Neuronal stem cell (in vitro differentiated cells): ENCODE measurements at regions not wholly inside any gene's neighbourhood (a gene's known extent, or its start where the extent isn't known, plus 50 kb on each side); places are given as distances from the start of the nearest gene placed in this dataset.
"Not testable (repeated sequence)": the region's sequence is repeated elsewhere in the genome, so short reads cannot be mapped to it uniquely, and the experiment has no call there.

ENCODE experiments used
- DNase-seq: peaks from one replicate; pipeline ENCODE4 v3.0.0-alpha.2; 2013; ENCODE audit warnings: low spot score
- H2AFZ ChIP-seq: one replicate; pipeline ENCODE4 v1.6.1; 2013; ENCODE audit warnings: mild to moderate bottlenecking, low read length, inconsistent platforms
- H2AK5ac ChIP-seq: 2 replicates; pipeline ENCODE4 v1.6.1; 2013; ENCODE audit warnings: low read depth, mild to moderate bottlenecking, inconsistent platforms, low read length, moderate library complexity, mixed read lengths
- H2BK120ac ChIP-seq: 2 replicates; pipeline ENCODE4 v1.6.1; 2013; ENCODE audit warnings: low read depth, mild to moderate bottlenecking, inconsistent platforms, low read length, moderate library complexity, mixed read lengths
- H2BK12ac ChIP-seq: one replicate; pipeline ENCODE4 v1.6.1; 2013; ENCODE audit warnings: low read length, inconsistent platforms
- H2BK15ac ChIP-seq: 2 replicates; pipeline ENCODE4 v1.6.1; 2013; ENCODE audit warnings: mild to moderate bottlenecking, low read length, inconsistent platforms, mixed read lengths
- H2BK5ac ChIP-seq: one replicate; pipeline ENCODE4 v1.6.1; 2013; ENCODE audit warnings: inconsistent platforms, mild to moderate bottlenecking, low read length, moderate library complexity
- H3K14ac ChIP-seq: one replicate; pipeline ENCODE4 v1.6.1; 2013; ENCODE audit warnings: low read length, inconsistent platforms
- H3K18ac ChIP-seq: 2 replicates; pipeline ENCODE4 v1.6.1; 2013; ENCODE audit warnings: low read length, inconsistent platforms
- H3K23ac ChIP-seq: 2 replicates; pipeline ENCODE4 v1.6.1; 2013; ENCODE audit warnings: low read depth, mild to moderate bottlenecking, mixed read lengths, low read length, inconsistent platforms; ENCODE audit not compliant: poor library complexity
- H3K27ac ChIP-seq: replicated peaks from 3 replicates; pipeline ENCODE4 v1.5.1; 2013; ENCODE audit warnings: low read length, inconsistent platforms
- H3K27me3 ChIP-seq, 3 experiments: 2 replicates each; pipeline ENCODE4 v1.6.1; 2013; ENCODE audit warnings: low read length in 3 of 3, mild to moderate bottlenecking in 2 of 3, inconsistent platforms in 1 of 3, low read depth in 1 of 3, mixed read lengths in 1 of 3, moderate library complexity in 1 of 3; ENCODE audit not compliant: control insufficient read depth in 3 of 3, insufficient read depth in 3 of 3
- H3K36me3 ChIP-seq, 2 donors: replicated peaks in 1 of 2; 2 replicates each; pipeline ENCODE4 v1.6.1; 2013; ENCODE audit warnings: low read length in 2 of 2; ENCODE audit not compliant: control insufficient read depth in 2 of 2, insufficient read depth in 2 of 2
- H3K4ac ChIP-seq: 2 replicates; pipeline ENCODE4 v1.6.1; 2013; ENCODE audit warnings: inconsistent platforms, mild to moderate bottlenecking, low read length, moderate library complexity
- H3K4me1 ChIP-seq, 2 donors: 1 replicate in 1 of 2; 2 replicates in 1 of 2; pipeline ENCODE4 v1.6.1; 2013; ENCODE audit warnings: low read length in 2 of 2, low read depth in 1 of 2; ENCODE audit not compliant: control insufficient read depth in 2 of 2, insufficient read depth in 1 of 2
- H3K4me2 ChIP-seq: one replicate; pipeline ENCODE4 v1.6.1; 2013; ENCODE audit warnings: mild to moderate bottlenecking, low read length, inconsistent platforms; ENCODE audit not compliant: insufficient read depth, poor library complexity, severe bottlenecking
- H3K4me3 ChIP-seq, 2 donors: 2 replicates each; pipeline ENCODE4 v1.5.1; 2013; ENCODE audit warnings: low read length in 2 of 2, mild to moderate bottlenecking in 2 of 2, inconsistent platforms in 1 of 2, moderate library complexity in 1 of 2
- H3K79me1 ChIP-seq: one replicate; pipeline ENCODE4 v1.6.1; 2013; ENCODE audit warnings: low read depth, mild to moderate bottlenecking, inconsistent platforms, low read length, moderate library complexity
- H3K9ac ChIP-seq: one replicate; pipeline ENCODE4 v1.6.1; 2013; ENCODE audit warnings: mild to moderate bottlenecking, low read depth, low read length, inconsistent platforms; ENCODE audit not compliant: poor library complexity
- H3K9me3 ChIP-seq, 2 donors: replicated peaks in 1 of 2; 2 replicates each; pipeline versions ENCODE3 to v1.6.1; 2013; ENCODE audit warnings: low read length in 2 of 2, mild to moderate bottlenecking in 2 of 2, inconsistent platforms in 1 of 2, low read depth in 1 of 2, mixed read lengths in 1 of 2, moderate library complexity in 1 of 2; ENCODE audit not compliant: control insufficient read depth in 2 of 2, insufficient read depth in 1 of 2
- H4K8ac ChIP-seq: one replicate; pipeline ENCODE4 v1.6.1; 2013; ENCODE audit warnings: low read depth, mild to moderate bottlenecking, inconsistent platforms, low read length, moderate library complexity
- H4K91ac ChIP-seq: one replicate; pipeline ENCODE4 v1.6.1; 2013; ENCODE audit warnings: low read length, low read depth, mild to moderate bottlenecking, inconsistent platforms; ENCODE audit not compliant: poor library complexity
- WGBS, 2 donors: extraction: QIAGEN DNeasy Blood & Tissue Kit; methylation state at CpG; one replicate each; pipeline ENCODE4 v1.1.7; 2013; ENCODE audit warnings: missing lambda C conversion rate in 2 of 2, mixed read lengths in 1 of 2; ENCODE audit not compliant: insufficient read length in 2 of 2, insufficient replicate concordance in 1 of 2; ENCODE audit errors: extremely low coverage in 2 of 2; 5-methylcytosine and 5-hydroxymethylcytosine counted together

DNA sequence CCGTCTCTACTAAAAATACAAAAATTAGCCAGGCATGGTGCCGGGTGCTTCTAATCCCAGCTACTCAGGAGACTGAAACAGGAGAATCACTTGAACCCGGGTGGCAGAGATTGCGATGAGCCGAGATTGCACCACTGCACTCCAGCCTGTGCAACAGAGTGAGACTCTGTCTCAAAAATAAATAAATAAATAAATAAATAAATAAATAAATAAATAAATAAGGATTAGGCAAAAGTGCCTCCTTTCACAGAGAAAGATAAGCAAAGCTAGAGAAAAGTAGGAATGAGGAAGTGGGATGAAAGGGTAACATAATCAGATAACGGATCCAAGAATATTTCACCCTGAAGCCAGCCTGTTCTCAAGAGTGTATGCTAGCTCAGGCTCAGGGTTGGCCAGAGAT, 869.6 kb upstream of the AUTS2 start:
- H3K4me3 ChIP-seq, H2AK5ac ChIP-seq, H3K9me3 ChIP-seq, H2AFZ ChIP-seq, H2BK15ac ChIP-seq, H3K9ac ChIP-seq, H2BK5ac ChIP-seq, H3K27ac ChIP-seq, H3K27me3 ChIP-seq, H3K4me1 ChIP-seq, H2BK12ac ChIP-seq, H3K18ac ChIP-seq, H4K8ac ChIP-seq, H3K4me2 ChIP-seq, H4K91ac ChIP-seq, H2BK120ac ChIP-seq, DNase-seq, H3K14ac ChIP-seq, H3K4ac ChIP-seq, H3K23ac ChIP-seq, H3K79me1 ChIP-seq, H3K36me3 ChIP-seq: not testable (repeated sequence)
- whole genome bisulfite sequencing, 2 donors = no CpG with 5 or more reads among the region's 6 CpGs

DNA sequence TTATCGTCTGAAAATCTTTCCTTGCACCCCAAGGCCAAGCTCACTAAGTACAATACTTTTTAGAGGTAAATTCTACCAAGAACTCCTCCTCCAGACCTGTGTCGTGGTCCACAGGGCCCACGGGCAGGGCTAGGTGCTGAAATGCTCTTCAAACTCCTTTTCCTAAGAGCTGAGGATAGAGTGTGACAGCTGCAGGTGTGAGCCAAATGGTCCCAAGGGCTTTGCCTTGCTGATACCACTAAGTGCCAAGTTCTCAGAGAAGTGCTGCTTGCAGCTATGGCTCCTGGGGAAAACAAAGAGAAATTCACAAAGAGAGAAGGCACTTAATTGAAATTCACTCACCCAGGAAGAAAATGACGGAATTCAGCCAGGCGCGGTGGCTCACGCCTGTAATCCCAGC, 868.9 kb upstream of the AUTS2 start:
- Histone ChIP-seq H3K36me3 (no peaks in the 10 kb centered on the region), H3K23ac (no peak overlapping the region), H2AFZ (no peak overlapping the region), H3K4me2 (no peak overlapping the region), H4K8ac (no peak overlapping the region), H3K27ac (no peak overlapping the region), H3K79me1 (no peaks in the 10 kb centered on the region), H3K27me3 (no peaks in the 10 kb centered on the region), H4K91ac (no peak overlapping the region), H2BK120ac (no peak overlapping the region), H3K4me3 (no peak overlapping the region), H2BK15ac (no peak overlapping the region), H3K9me3 (no peaks in the 10 kb centered on the region), H3K14ac (no peak overlapping the region), H3K4ac (no peak overlapping the region), H3K4me1 (peaks cover 0 to 1% of the 10 kb centered on the region in 2 donors), H2BK12ac (no peak overlapping the region), H3K9ac (no peak overlapping the region), H3K18ac (no peak overlapping the region), H2AK5ac (no peak overlapping the region), H2BK5ac (no peak overlapping the region)
- DNase-seq = no peak
- WGBS, 2 donors = no CpG with 5 or more reads among the region's 7 CpGs

DNA sequence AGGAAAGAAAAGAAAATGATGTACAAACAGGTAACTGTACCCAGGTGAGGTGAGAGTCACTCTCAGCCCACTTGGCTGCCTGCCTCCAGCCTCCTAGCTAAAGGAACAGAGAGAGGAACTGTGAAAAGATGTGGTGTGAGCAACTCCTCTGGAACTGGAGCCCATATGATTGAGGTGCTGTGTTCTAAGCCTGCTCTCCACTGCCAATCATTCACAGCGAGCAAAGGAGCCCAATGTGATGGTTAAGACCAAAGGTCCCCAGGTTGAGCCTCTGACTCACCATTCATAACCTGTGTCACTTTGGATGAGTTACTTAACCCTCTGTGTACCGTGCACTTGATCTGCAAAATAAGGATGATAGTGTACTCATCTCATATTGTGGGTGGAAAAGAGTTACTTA, 868.1 kb upstream of the AUTS2 start:
- no CpG with 5 or more reads among the region's 2 CpGs for WGBS, 2 donors
- H3K27ac ChIP-seq = no peak overlapping the region
- H3K4me1 ChIP-seq = peaks cover 0 to 1% of the 10 kb centered on the region in 2 donors
- no peak overlapping the region for H2BK5ac ChIP-seq
- no peak overlapping the region for H3K4me2 ChIP-seq
- H2BK120ac ChIP-seq = no peak overlapping the region
- no peaks in the 10 kb centered on the region for H3K27me3 ChIP-seq
- H3K9ac ChIP-seq = no peak overlapping the region
- H3K36me3 ChIP-seq = no peaks in the 10 kb centered on the region
- H4K91ac ChIP-seq = no peak overlapping the region
- no peak overlapping the region for H3K4me3 ChIP-seq
- H2BK12ac ChIP-seq = no peak overlapping the region
- H3K9me3 ChIP-seq = no peaks in the 10 kb centered on the region
- no peak overlapping the region for H2AFZ ChIP-seq
- no peak overlapping the region for H3K14ac ChIP-seq
- no peak overlapping the region for H3K4ac ChIP-seq
- no peak for DNase-seq
- no peak overlapping the region for H2AK5ac ChIP-seq
- no peak overlapping the region for H2BK15ac ChIP-seq
- H3K79me1 ChIP-seq = no peaks in the 10 kb centered on the region
- H3K23ac ChIP-seq = no peak overlapping the region
- no peak overlapping the region for H3K18ac ChIP-seq
- H4K8ac ChIP-seq = no peak overlapping the region

DNA sequence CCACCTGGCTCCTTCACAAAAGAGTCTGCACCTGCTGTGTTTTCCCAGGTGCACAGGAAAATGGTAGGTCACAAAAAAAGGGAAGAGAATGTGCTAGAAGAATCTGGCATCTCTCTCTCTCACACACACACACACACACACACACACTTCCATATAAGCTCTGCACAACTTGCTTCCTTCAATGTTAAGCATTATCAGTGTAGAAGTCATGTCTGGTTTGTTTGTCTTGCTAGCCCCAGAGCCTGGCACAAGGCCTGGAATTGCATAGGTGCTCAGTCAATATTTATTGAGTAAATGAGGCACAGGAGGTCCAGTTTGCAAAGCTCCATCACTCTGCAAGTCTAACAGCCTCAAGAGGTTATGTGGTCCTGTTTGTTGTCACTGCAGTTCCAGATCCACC, 867.3 kb upstream of the AUTS2 start:
- H3K4ac ChIP-seq = no peak overlapping the region

More for the DNA sequence above, 867.3 kb upstream of the AUTS2 start:
- no peak overlapping the region for H3K18ac ChIP-seq
- no peak overlapping the region for H2AFZ ChIP-seq
- no peak overlapping the region for H4K8ac ChIP-seq
- H3K27ac ChIP-seq = no peak overlapping the region
- no peak overlapping the region for H2BK15ac ChIP-seq
- no peak overlapping the region for H3K4me3 ChIP-seq
- H2AK5ac ChIP-seq = no peak overlapping the region
- H3K4me2 ChIP-seq = no peak overlapping the region
- no peak overlapping the region for H2BK5ac ChIP-seq
- H3K27me3 ChIP-seq = no peaks in the 10 kb centered on the region
- no peaks in the 10 kb centered on the region for H3K79me1 ChIP-seq
- H3K36me3 ChIP-seq = no peaks in the 10 kb centered on the region
- H4K91ac ChIP-seq = no peak overlapping the region
- H2BK12ac ChIP-seq = no peak overlapping the region
- DNase-seq = no peak
- no peak overlapping the region for H3K14ac ChIP-seq
- no peak overlapping the region for H3K9ac ChIP-seq
- H3K9me3 ChIP-seq = no peaks in the 10 kb centered on the region
- no peak overlapping the region for H2BK120ac ChIP-seq
- peaks cover 0 to 1% of the 10 kb centered on the region in 2 donors for H3K4me1 ChIP-seq
- no peak overlapping the region for H3K23ac ChIP-seq
